Endothelial cell (in vitro differentiated cells): ENCODE measurements at regions not wholly inside any gene's neighbourhood (a gene's known extent, or its start where the extent isn't known, plus 50 kb on each side); places are given as distances from the start of the nearest gene placed in this dataset.

ENCODE experiments used
- DNase-seq: peaks from one replicate; pipeline ENCODE4 v3.0.0; 2021; ENCODE audit warnings: low spot score
- H3K27ac Mint-ChIP-seq: one replicate; pipeline ENCODE4 v1.8.0; 2021; ENCODE audit warnings: mixed read lengths, inconsistent platforms; ENCODE audit not compliant: unreplicated experiment
- H3K27me3 Mint-ChIP-seq: one replicate; pipeline ENCODE4 v1.8.0; 2021; ENCODE audit warnings: mild to moderate bottlenecking, moderate library complexity, mixed read lengths, inconsistent platforms; ENCODE audit not compliant: unreplicated experiment
- H3K36me3 Mint-ChIP-seq: one replicate; pipeline ENCODE4 v1.8.0; 2021; ENCODE audit warnings: mild to moderate bottlenecking, low read depth, mixed read lengths, inconsistent platforms; ENCODE audit not compliant: unreplicated experiment
- H3K4me1 Mint-ChIP-seq: one replicate; pipeline ENCODE4 v1.8.0; 2021; ENCODE audit warnings: mild to moderate bottlenecking, mixed read lengths, inconsistent platforms; ENCODE audit not compliant: unreplicated experiment
- H3K4me3 Mint-ChIP-seq: one replicate; pipeline ENCODE4 v1.8.0; 2021; ENCODE audit warnings: mild to moderate bottlenecking, mixed read lengths, inconsistent platforms; ENCODE audit not compliant: unreplicated experiment
- H3K9me3 Mint-ChIP-seq: one replicate; pipeline ENCODE4 v1.8.0; 2021; ENCODE audit warnings: mixed read lengths, inconsistent platforms; ENCODE audit not compliant: unreplicated experiment
- CTCF ChIP-seq: fragments of 200-600 bp; sonication (generic); IDR thresholded peaks from one replicate; pipeline ENCODE4 v1.5.0; 2021; ENCODE audit warnings: antibody characterized with exemption; ENCODE audit not compliant: unreplicated experiment

GRCh38 chr5:92106808-92107207, 723.7 kb upstream of the ARRDC3 start:
- H3K36me3 Mint-ChIP-seq: no peaks in the 10 kb centered on the region
- no peaks in the 10 kb centered on the region for H3K9me3 Mint-ChIP-seq
- H3K27me3 Mint-ChIP-seq: no peaks in the 10 kb centered on the region
- no peak overlapping the region for H3K27ac Mint-ChIP-seq
- no peaks in the 10 kb centered on the region for H3K4me1 Mint-ChIP-seq
- no peak for DNase-seq
- H3K4me3 Mint-ChIP-seq: no peak overlapping the region
- no peak for TF ChIP-seq CTCF

- H3K9me3 Mint-ChIP-seq: no peaks in the 10 kb centered on the region
- no peaks in the 10 kb centered on the region for H3K27me3 Mint-ChIP-seq
- no peak overlapping the region for H3K27ac Mint-ChIP-seq
- H3K4me3 Mint-ChIP-seq: no peak overlapping the region
- H3K36me3 Mint-ChIP-seq: no peaks in the 10 kb centered on the region
- no peak for DNase-seq
- H3K4me1 Mint-ChIP-seq: no peaks in the 10 kb centered on the region
- TF ChIP-seq CTCF: no peak
These were observed 721.0 kb upstream of the ARRDC3 start for GRCh38 chr5:92104126-92104525.

- Mint-ChIP-seq H3K4me1 (no peaks in the 10 kb centered on the region), H3K4me3 (no peak overlapping the region), H3K27me3 (no peaks in the 10 kb centered on the region), H3K9me3 (no peaks in the 10 kb centered on the region), H3K36me3 (no peaks in the 10 kb centered on the region), H3K27ac (no peak overlapping the region)
- no peak for TF ChIP-seq CTCF
- no peak for DNase-seq
These were observed 719.2 kb upstream of the ARRDC3 start for GRCh38 chr5:92102313-92102712.

- Mint-ChIP-seq H3K9me3 (no peaks in the 10 kb centered on the region), H3K36me3 (no peaks in the 10 kb centered on the region), H3K4me3 (no peak overlapping the region), H3K27ac (no peak overlapping the region), H3K4me1 (no peaks in the 10 kb centered on the region), H3K27me3 (no peaks in the 10 kb centered on the region)
- DNase-seq: no peak
- TF ChIP-seq CTCF: no peak
These were observed 709.1 kb upstream of the ARRDC3 start for GRCh38 chr5:92092239-92092638.

GRCh38 chr5:92086059-92086811, 703.1 kb upstream of the ARRDC3 start:
- DNase-seq: no peak
- Mint-ChIP-seq H3K36me3 (no peaks in the 10 kb centered on the region), H3K27me3 (no peaks in the 10 kb centered on the region), H3K4me1 (no peaks in the 10 kb centered on the region), H3K4me3 (no peak overlapping the region), H3K9me3 (no peaks in the 10 kb centered on the region), H3K27ac (no peak overlapping the region)
- TF ChIP-seq CTCF: no peak
